GM12878 (cell line): ENCODE measurements at regions not wholly inside any gene's neighbourhood (a gene's known extent, or its start where the extent isn't known, plus 50 kb on each side); places are given as distances from the start of the nearest gene placed in this dataset.

ENCODE experiments used
- ATAC-seq: fragments of 200-7000 bp; cut with Tn5 transposase; 3 replicates; pipeline ENCODE4 v1.9.1; 2020; ENCODE audit warnings: mild to moderate bottlenecking, moderate library complexity
- BruUV-seq: library from RNA; stranded (reverse); fragments of 400-500 nt; replicated peaks from 2 replicates; lab custom pipeline; 2021; lab: Mats Ljungman, UMichigan
- CTCF ChIA-PET: fragments of 300-600 bp; sonication (Branson Sonifier 250); formaldehyde crosslinking; extraction: SDS; loops from one replicate; lab custom pipeline; 2021; ENCODE audit warnings: inconsistent platforms; lab: Yijun Ruan, JAX
- POLR2A ChIA-PET: fragments of 350-600 bp; formaldehyde crosslinking; extraction: SDS; loops from one replicate; lab custom pipeline; 2021; ENCODE audit warnings: inconsistent platforms; lab: Charles Lee
- RAD21 ChIA-PET: fragments of 300-600 bp; sonication (Branson Sonifier 250); formaldehyde crosslinking; loops from one replicate; lab custom pipeline; 2023; ENCODE audit warnings: antibody characterized with exemption; ENCODE audit not compliant: unreplicated experiment; lab: Charles Lee
- SMC1A ChIA-PET: fragments of 300-600 bp; sonication (Branson Sonifier 250); formaldehyde crosslinking; loops from one replicate; lab custom pipeline; 2023; ENCODE audit not compliant: unreplicated experiment, uncharacterized antibody; lab: Charles Lee
- DNase-seq: peaks from one replicate; pipeline ENCODE4 v3.0.0-alpha.2; 2011; ENCODE audit warnings: low read depth, low spot score
- FAIRE-seq: peaks from 3 replicates; lab custom pipeline; 2011; peaks lifted over from hg19 to GRCh38; lab: Jason Lieb, UNC
- H2AFZ ChIP-seq: 2 replicates; pipeline ENCODE4 v1.6.0; 2011; ENCODE audit warnings: low read depth, low read length, control low read depth; ENCODE audit not compliant: control insufficient read depth
- H3K27ac ChIP-seq: 2 replicates; pipeline ENCODE4 v1.5.1; 2011; ENCODE audit warnings: control low read depth; ENCODE audit not compliant: control insufficient read depth, insufficient read depth
- H3K27me3 ChIP-seq, 2 experiments: replicated peaks in 1 of 2; 2 replicates each; pipeline versions ENCODE4 v1.6.0 to v1.6.1; 2011; ENCODE audit warnings: low read length in 1 of 2; ENCODE audit not compliant: control insufficient read depth in 2 of 2, insufficient read depth in 2 of 2
- H3K36me3 ChIP-seq, 2 experiments: 2 replicates each; pipeline ENCODE4 v1.5.1; 2011; ENCODE audit warnings: low read length in 1 of 2; ENCODE audit not compliant: control insufficient read depth in 2 of 2, insufficient read depth in 2 of 2
- H3K4me1 ChIP-seq: 2 replicates; pipeline ENCODE4 v1.6.1; 2011; ENCODE audit warnings: mild to moderate bottlenecking, low read length, moderate library complexity, mixed read lengths; ENCODE audit not compliant: control insufficient read depth, insufficient read depth
- H3K4me2 ChIP-seq: 2 replicates; pipeline ENCODE4 v1.6.0; 2011; ENCODE audit warnings: control low read depth; ENCODE audit not compliant: control insufficient read depth, insufficient read depth
- H3K4me3 ChIP-seq: fragments of 200-600 bp; sonication (generic); 2 replicates; pipeline ENCODE4 v1.5.1; 2016
- H3K79me2 ChIP-seq: 2 replicates; pipeline ENCODE4 v1.6.0; 2011; ENCODE audit warnings: low read length; ENCODE audit not compliant: control insufficient read depth, insufficient read depth
- H3K9ac ChIP-seq: 2 replicates; pipeline ENCODE4 v1.8.0; 2011; ENCODE audit warnings: low read length, control low read depth, mixed read lengths; ENCODE audit not compliant: control insufficient read depth, insufficient read depth
- H3K9me3 ChIP-seq: replicated peaks from 3 replicates; pipeline ENCODE4 v1.5.1; 2011; ENCODE audit warnings: mild to moderate bottlenecking, low read length; ENCODE audit not compliant: control insufficient read depth, insufficient read depth
- H4K20me1 ChIP-seq: 2 replicates; pipeline ENCODE4 v1.6.0; 2011; ENCODE audit not compliant: control insufficient read depth, insufficient read depth
- BRCA1 ChIP-seq: IDR thresholded peaks from 2 replicates; pipeline ENCODE4 v1.6.1; 2011; ENCODE audit warnings: low read depth, low read length, improper control_type of control experiment
- CBFB ChIP-seq: IDR thresholded peaks from 2 replicates; pipeline ENCODE4 v1.6.1; 2016; ENCODE audit warnings: antibody characterized with exemption, low read depth
- CBX3 ChIP-seq: fragments of 200-600 bp; sonication (generic); IDR thresholded peaks from 2 replicates; pipeline ENCODE4 v1.6.1; 2016; ENCODE audit warnings: low read depth, borderline replicate concordance
- E2F8 ChIP-seq: fragments of 450-650 bp; IDR thresholded peaks from 2 replicates; pipeline ENCODE4 v1.6.1; 2018; ENCODE audit warnings: mild to moderate bottlenecking, low read depth, moderate library complexity; ENCODE audit not compliant: partially characterized antibody
- FOS ChIP-seq: IDR thresholded peaks from 3 replicates; pipeline ENCODE4 v1.6.1; 2011; ENCODE audit warnings: borderline replicate concordance; ENCODE audit not compliant: insufficient read length; ENCODE audit errors: extremely low read depth
- FOXK2 ChIP-seq: fragments of 450-650 bp; IDR thresholded peaks from 2 replicates; pipeline ENCODE4 v1.6.1; 2017; ENCODE audit warnings: mild to moderate bottlenecking, moderate library complexity
- IKZF1 ChIP-seq: fragments of 450-650 bp; conservative IDR thresholded peaks from 2 replicates; pipeline ENCODE4 v1.6.1; 2017; ENCODE audit warnings: antibody characterized with exemption, mild to moderate bottlenecking
- IKZF2 ChIP-seq, 2 experiments: fragments of 450-650 bp; IDR thresholded peaks; 2 replicates each; pipeline ENCODE4 v1.6.1; 2017; ENCODE audit warnings: mild to moderate bottlenecking in 2 of 2, moderate library complexity in 2 of 2
- KLF5 ChIP-seq: fragments of 450-650 bp; IDR thresholded peaks from 2 replicates; pipeline ENCODE4 v1.6.1; 2014; ENCODE audit warnings: mild to moderate bottlenecking; ENCODE audit not compliant: partially characterized antibody
- MEF2A ChIP-seq: IDR thresholded peaks from 2 replicates; pipeline ENCODE4 v1.6.1; 2011; ENCODE audit warnings: low read depth, mild to moderate bottlenecking, low read length, moderate library complexity; ENCODE audit not compliant: insufficient read depth
- NFIC ChIP-seq: IDR thresholded peaks from 2 replicates; pipeline ENCODE4 v1.6.1; 2012; ENCODE audit warnings: low read depth, mild to moderate bottlenecking, inconsistent platforms, low read length, moderate library complexity
- NFXL1 ChIP-seq: fragments of 450-650 bp; IDR thresholded peaks from 2 replicates; pipeline ENCODE4 v1.6.1; 2017; ENCODE audit warnings: antibody characterized with exemption, mild to moderate bottlenecking, borderline replicate concordance
- NFYA ChIP-seq: IDR thresholded peaks from 2 replicates; pipeline ENCODE4 v1.6.1; 2011; ENCODE audit warnings: low read depth, mild to moderate bottlenecking, low read length, improper control_type of control experiment, borderline replicate concordance
- RELB ChIP-seq: fragments of 450-650 bp; IDR thresholded peaks from 2 replicates; pipeline ENCODE4 v1.6.1; 2017; ENCODE audit warnings: low read depth, mild to moderate bottlenecking, moderate library complexity
- REST ChIP-seq: IDR thresholded peaks from 2 replicates; pipeline ENCODE4 v1.6.1; 2012; ENCODE audit warnings: mild to moderate bottlenecking, low read depth, low read length
- SKIL ChIP-seq: fragments of 450-650 bp; IDR thresholded peaks from 2 replicates; pipeline ENCODE4 v1.6.1; 2017; ENCODE audit warnings: mild to moderate bottlenecking, low read depth, inconsistent platforms; ENCODE audit not compliant: poor library complexity, severe bottlenecking
- WGBS: methylation state at CpG from one replicate; pipeline ENCODE4 v1.1.6; 2016; ENCODE audit warnings: low lambda C conversion rate; ENCODE audit not compliant: insufficient replicate concordance, insufficient coverage; ENCODE audit errors: missing lambda C conversion rate; 5-methylcytosine and 5-hydroxymethylcytosine counted together
- in situ Hi-C: fragments of 300-500 bp; cut with MboI; formaldehyde crosslinking; loops from 9 replicates; pipeline ENCODE4 v1.14.3; 2018; ENCODE audit warnings: mixed read lengths
- intact Hi-C: fragments of 100-400 bp; cut with micrococcal nuclease; formaldehyde crosslinking; loops from one replicate; pipeline ENCODE4 v1.14.2; 2022; ENCODE audit not compliant: unreplicated experiment

- Histone ChIP-seq H3K27ac (no peak overlapping the region), H3K4me1 (no peaks in the 10 kb centered on the region), H2AFZ (no peak overlapping the region), H3K9ac (no peak overlapping the region), H4K20me1 (no peaks in the 10 kb centered on the region), H3K79me2 (no peaks in the 10 kb centered on the region), H3K36me3 (no peaks in the 10 kb centered on the region), H3K4me2 (no peak overlapping the region), H3K27me3 (no peaks in the 10 kb centered on the region; a peak in 1 of 4 replicates), H3K4me3 (no peak overlapping the region), H3K9me3 (no peaks in the 10 kb centered on the region)
- ChIA-PET RAD21 (no interaction called here), SMC1A (no interaction called here), POLR2A (no interaction called here), CTCF (no interaction called here)
- no TSS peak for BruUV-seq
- 0% methylated on average over 2 of the region's 2 CpGs for WGBS
- FAIRE-seq (no peak), ATAC-seq (no peak), DNase-seq (no peak)
- intact Hi-C loops, result no loop called here
- in situ Hi-C loops, result no loop called here
- no peak for TF ChIP-seq NFIC
- no peak for TF ChIP-seq NFYA
- no peak for TF ChIP-seq RELB
- no peak for TF ChIP-seq IKZF2 (IDR thresholded peaks at IDR 0.05)
- no peak for TF ChIP-seq BRCA1
- no peak for TF ChIP-seq E2F8
- no peak for TF ChIP-seq MEF2A
- TF ChIP-seq FOS, result no peak
- no peak for TF ChIP-seq KLF5
- no peak for TF ChIP-seq CBFB
- no peak for TF ChIP-seq NFXL1
- TF ChIP-seq FOXK2, result no peak
- TF ChIP-seq CBX3, result no peak
- no peak for TF ChIP-seq IKZF1
- no peak for TF ChIP-seq SKIL
- TF ChIP-seq REST, result no peak
These were observed 59.4 kb upstream of the EDNRA start for GRCh38 chr4:147421456-147421855.
